Suprapubic skin (tissue), 4 donors: ENCODE measurements at regions not wholly inside any gene's neighbourhood (a gene's known extent, or its start where the extent isn't known, plus 50 kb on each side); places are given as distances from the start of the nearest gene placed in this dataset.

Source experiments
- DNase-seq, 2 donors: peaks; one replicate each; pipeline ENCODE4 v3.0.0-alpha.2; 2019; ENCODE audit warnings: low spot score in 2 of 2
- H3K27ac ChIP-seq: fragments of 200-600 bp; sonication (generic); one replicate; pipeline ENCODE4 v1.5.1; 2019
- H3K27me3 ChIP-seq: fragments of 200-600 bp; sonication (generic); one replicate; pipeline ENCODE4 v1.5.1; 2019
- H3K36me3 ChIP-seq: fragments of 200-600 bp; sonication (generic); one replicate; pipeline ENCODE4 v1.5.1; 2019
- H3K4me1 ChIP-seq: fragments of 200-600 bp; sonication (generic); one replicate; pipeline ENCODE4 v1.5.1; 2019
- H3K4me3 ChIP-seq: fragments of 200-600 bp; sonication (generic); one replicate; pipeline ENCODE4 v1.5.1; 2019; ENCODE audit warnings: mild to moderate bottlenecking
- H3K9me3 ChIP-seq: fragments of 200-600 bp; sonication (generic); one replicate; pipeline ENCODE4 v1.5.1; 2019
- CTCF ChIP-seq, 2 donors: fragments of 200-600 bp in 1 of 2; fragments of 450-650 bp in 1 of 2; sonication (generic) in 1 of 2; IDR thresholded peaks; one replicate each; pipeline ENCODE4 v1.5.1; 2016 to 2019; ENCODE audit warnings: antibody characterized with exemption in 2 of 2, mild to moderate bottlenecking in 1 of 2, moderate library complexity in 1 of 2
- EP300 ChIP-seq: sonication (generic); formaldehyde crosslinking; IDR thresholded peaks from one replicate; pipeline ENCODE4 v1.6.1; 2017; ENCODE audit warnings: antibody characterized with exemption
- POLR2A ChIP-seq, 2 donors: fragments of 450-650 bp; IDR thresholded peaks; one replicate each; pipeline ENCODE4 v1.6.1; 2017; ENCODE audit warnings: antibody characterized with exemption in 2 of 2, mild to moderate bottlenecking in 2 of 2, moderate library complexity in 2 of 2
- POLR2AphosphoS5 ChIP-seq, 3 donors: sonication (generic); formaldehyde crosslinking; IDR thresholded peaks; one replicate each; pipeline ENCODE4 v1.6.1; 2017; ENCODE audit warnings: antibody characterized with exemption in 3 of 3
- WGBS: methylation state at CpG from one replicate; pipeline ENCODE4 v1.1.5; 2018; 5-methylcytosine and 5-hydroxymethylcytosine counted together

- no peak for DNase-seq
- no peak overlapping the region for H3K27ac ChIP-seq
Observed at GRCh38 chr4:35216636-35217035, 1027.7 kb downstream of the ARAP2 start.

GRCh38 chr4:35217331-35217730 is 1027.0 kb downstream of the ARAP2 start:
- H3K4me3 ChIP-seq: no peak overlapping the region
- WGBS: 37% methylated on average over 1 of the region's 1 CpG
- H3K27me3 ChIP-seq: no peaks in the 10 kb centered on the region
- no peaks in the 10 kb centered on the region for H3K36me3 ChIP-seq
- H3K9me3 ChIP-seq: no peaks in the 10 kb centered on the region
- TF ChIP-seq EP300 (no peak), CTCF (IDR thresholded peaks at IDR 0.05) (no peak), POLR2A (IDR thresholded peaks at IDR 0.05) (no peak), POLR2AphosphoS5 (IDR thresholded peaks at IDR 0.05) (no peak)
- DNase-seq: no peak
- H3K27ac ChIP-seq: no peak overlapping the region
- no peaks in the 10 kb centered on the region for H3K4me1 ChIP-seq

More at GRCh38 chr4:35216636-35217035, 1027.7 kb downstream of the ARAP2 start:
- TF ChIP-seq CTCF (IDR thresholded peaks at IDR 0.05) (no peak), EP300 (no peak), POLR2A (IDR thresholded peaks at IDR 0.05) (no peak), POLR2AphosphoS5 (IDR thresholded peaks at IDR 0.05) (no peak)
- Histone ChIP-seq H3K4me3 (no peak overlapping the region), H3K36me3 (no peaks in the 10 kb centered on the region), H3K4me1 (no peaks in the 10 kb centered on the region), H3K9me3 (no peaks in the 10 kb centered on the region), H3K27me3 (no peaks in the 10 kb centered on the region)
- 60% methylated on average over 4 of the region's 4 CpGs for WGBS

- no peak overlapping the region for H3K4me3 ChIP-seq
- H3K27me3 ChIP-seq: no peaks in the 10 kb centered on the region
- no peaks in the 10 kb centered on the region for H3K4me1 ChIP-seq
- no peaks in the 10 kb centered on the region for H3K9me3 ChIP-seq
- no peak overlapping the region for H3K27ac ChIP-seq
- TF ChIP-seq POLR2AphosphoS5 (IDR thresholded peaks at IDR 0.05) (no peak), POLR2A (IDR thresholded peaks at IDR 0.05) (no peak), CTCF (IDR thresholded peaks at IDR 0.05) (no peak), EP300 (no peak)
- no peaks in the 10 kb centered on the region for H3K36me3 ChIP-seq
- DNase-seq: no peak
- WGBS: 89% methylated on average over 1 of the region's 1 CpG
Observed at GRCh38 chr4:35228313-35228712, 1016.0 kb downstream of the ARAP2 start.

- no peak overlapping the region for H3K4me3 ChIP-seq
- no peaks in the 10 kb centered on the region for H3K27me3 ChIP-seq
- no peaks in the 10 kb centered on the region for H3K4me1 ChIP-seq
- no peaks in the 10 kb centered on the region for H3K9me3 ChIP-seq
- no peaks in the 10 kb centered on the region for H3K36me3 ChIP-seq
- TF ChIP-seq EP300: no peak
- no peak for TF ChIP-seq POLR2AphosphoS5 (IDR thresholded peaks at IDR 0.05)
- 70% methylated on average over 2 of the region's 2 CpGs for WGBS
- no peak overlapping the region for H3K27ac ChIP-seq
- DNase-seq: no peak
Observed at GRCh38 chr4:35229021-35229420, 1015.3 kb downstream of the ARAP2 start.

GRCh38 chr4:35237924-35238323 is 1006.4 kb downstream of the ARAP2 start:
- Histone ChIP-seq H3K27me3 (no peaks in the 10 kb centered on the region), H3K36me3 (no peaks in the 10 kb centered on the region), H3K9me3 (no peaks in the 10 kb centered on the region), H3K4me1 (no peaks in the 10 kb centered on the region), H3K4me3 (no peak overlapping the region), H3K27ac (no peak overlapping the region)
- WGBS: 65% methylated on average over 4 of the region's 4 CpGs
- TF ChIP-seq EP300: no peak
- no peak for TF ChIP-seq POLR2A (IDR thresholded peaks at IDR 0.05)
- TF ChIP-seq POLR2AphosphoS5 (IDR thresholded peaks at IDR 0.05): no peak
- TF ChIP-seq CTCF (IDR thresholded peaks at IDR 0.05): no peak
- no peak for DNase-seq

GRCh38 chr4:35238793-35239192 is 1005.5 kb downstream of the ARAP2 start:
- Histone ChIP-seq H3K4me1 (no peaks in the 10 kb centered on the region), H3K27me3 (no peaks in the 10 kb centered on the region), H3K4me3 (no peak overlapping the region), H3K27ac (no peak overlapping the region), H3K36me3 (no peaks in the 10 kb centered on the region), H3K9me3 (no peaks in the 10 kb centered on the region)
- DNase-seq: no peak
- TF ChIP-seq EP300 (no peak), CTCF (IDR thresholded peaks at IDR 0.05) (no peak), POLR2A (IDR thresholded peaks at IDR 0.05) (no peak), POLR2AphosphoS5 (IDR thresholded peaks at IDR 0.05) (no peak)
